NCI-H1436 treated with DMSO at 0.1 percent for 48 hours (cell line): ENCODE measurements at regions not wholly inside any gene's neighbourhood (a gene's known extent, or its start where the extent isn't known, plus 50 kb on each side); places are given as distances from the start of the nearest gene placed in this dataset.

ENCODE experiments used
- DNase-seq: peaks from one replicate; lab custom pipeline; 2025; lab: John Stamatoyannopoulos, UW

DNA sequence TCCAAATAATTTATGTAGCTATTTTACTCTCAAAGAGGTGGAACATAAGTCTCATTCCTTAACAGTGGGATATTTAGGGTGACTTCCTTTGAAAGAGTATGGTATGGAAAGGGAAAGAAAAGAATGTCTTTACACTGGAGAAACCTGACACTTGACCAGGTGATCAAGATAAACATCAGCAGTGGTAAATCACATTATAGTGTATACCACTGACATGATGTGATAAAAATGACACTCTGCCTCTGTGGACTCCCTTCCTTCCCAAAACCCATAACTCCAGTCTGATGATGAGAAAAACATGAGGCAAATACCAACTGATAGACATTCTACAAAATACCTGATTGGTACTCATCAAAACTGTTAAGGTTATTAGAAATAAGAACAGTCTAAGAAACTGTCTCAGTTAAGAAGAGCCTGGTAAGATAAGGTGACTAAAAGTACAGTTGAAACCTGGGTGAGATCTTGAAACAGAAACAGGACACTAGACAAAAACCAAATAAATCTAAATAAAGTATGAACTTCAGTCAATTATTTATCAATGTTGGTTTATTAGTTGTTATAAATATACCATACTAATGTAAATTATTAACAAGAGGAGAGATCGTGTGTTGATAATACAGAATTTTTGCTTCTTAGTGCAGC is 144.2 kb upstream of the PCDH18 start:
- no peak for DNase-seq

DNA sequence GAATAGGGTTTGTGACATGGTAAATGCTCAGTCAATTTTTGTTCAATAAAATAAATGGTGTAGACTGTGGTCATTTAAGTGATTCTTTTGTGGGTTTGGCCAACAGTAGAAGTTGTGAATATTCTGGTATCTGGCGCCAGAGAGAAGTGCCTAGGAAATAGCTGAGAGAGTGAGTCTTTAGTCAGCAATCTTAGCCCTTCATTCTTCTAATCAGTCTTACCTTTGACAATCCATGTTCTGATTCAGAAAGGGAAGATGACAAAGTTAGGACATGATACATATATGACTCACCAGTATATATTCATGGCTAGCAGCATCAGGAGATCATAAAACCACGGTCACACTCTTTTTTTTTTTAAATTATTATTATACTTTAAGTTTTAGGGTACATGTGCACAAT is 141.8 kb upstream of the PCDH18 start:
- DNase-seq = no peak

DNA sequence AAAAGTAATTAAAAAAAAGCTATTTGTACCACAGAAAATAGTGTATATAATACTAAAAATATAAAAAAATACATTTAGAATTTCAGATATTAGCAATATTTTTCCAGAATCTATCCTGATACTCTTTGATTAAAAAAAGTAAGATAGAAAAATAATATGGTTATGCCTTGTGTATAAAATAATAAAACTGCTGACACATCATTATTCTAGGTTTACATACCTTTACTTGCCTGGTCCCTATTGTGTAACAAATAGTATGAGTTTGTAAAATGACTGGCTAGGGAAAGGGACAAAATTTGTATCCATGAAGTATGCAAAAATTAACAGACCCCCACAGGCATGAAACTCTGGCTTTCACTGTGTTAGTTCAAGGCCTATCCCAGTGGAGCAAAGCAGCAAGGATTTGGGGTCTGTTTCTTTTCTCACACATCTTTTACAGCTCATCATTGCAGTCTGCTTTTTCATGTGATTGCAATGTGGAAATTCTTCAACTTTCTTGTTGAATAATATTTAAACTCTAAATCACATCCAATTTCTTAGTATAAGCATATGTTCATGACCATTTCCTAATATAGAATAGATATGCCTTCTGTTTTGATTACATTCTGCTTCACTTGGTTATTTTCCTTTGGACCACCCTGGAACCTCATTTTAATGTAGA is 136.7 kb upstream of the PCDH18 start:
- no peak for DNase-seq

DNA sequence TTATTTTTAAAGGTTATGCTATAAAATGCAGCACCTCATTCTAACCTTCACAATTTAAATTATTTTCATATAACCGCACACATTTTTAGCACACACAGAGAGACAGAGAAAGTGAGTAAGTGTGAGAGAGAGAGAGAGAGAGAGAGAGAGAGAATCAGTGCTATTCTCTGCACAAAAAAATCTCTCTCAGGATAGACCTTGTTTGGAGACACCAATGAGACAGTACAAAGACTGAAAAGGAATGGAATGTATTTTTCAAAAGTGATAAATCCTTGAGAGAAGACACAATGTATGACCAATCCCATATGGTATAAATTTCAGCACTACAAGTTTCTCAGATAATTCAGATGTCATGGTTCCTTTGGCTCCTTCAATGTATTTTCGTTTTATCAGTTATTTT is 132.1 kb upstream of the PCDH18 start:
- DNase-seq = no peak

DNA sequence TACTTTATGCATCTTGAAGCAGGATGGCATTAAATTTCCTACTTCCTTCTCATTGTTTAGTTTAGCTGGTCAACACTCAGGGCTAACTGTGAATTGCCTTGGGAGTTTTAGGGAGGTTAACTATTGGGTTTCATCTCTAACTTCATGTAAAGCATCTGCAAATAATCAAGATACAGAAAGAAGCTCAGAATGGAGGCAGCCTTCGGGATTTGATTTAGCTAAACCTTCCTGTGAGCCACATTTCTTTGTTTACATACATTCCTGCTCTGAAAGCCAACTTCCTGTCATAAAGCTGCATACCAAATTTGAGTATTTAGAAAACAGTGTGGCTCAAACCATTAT is 131.7 kb upstream of the PCDH18 start:
- no peak for DNase-seq

DNA sequence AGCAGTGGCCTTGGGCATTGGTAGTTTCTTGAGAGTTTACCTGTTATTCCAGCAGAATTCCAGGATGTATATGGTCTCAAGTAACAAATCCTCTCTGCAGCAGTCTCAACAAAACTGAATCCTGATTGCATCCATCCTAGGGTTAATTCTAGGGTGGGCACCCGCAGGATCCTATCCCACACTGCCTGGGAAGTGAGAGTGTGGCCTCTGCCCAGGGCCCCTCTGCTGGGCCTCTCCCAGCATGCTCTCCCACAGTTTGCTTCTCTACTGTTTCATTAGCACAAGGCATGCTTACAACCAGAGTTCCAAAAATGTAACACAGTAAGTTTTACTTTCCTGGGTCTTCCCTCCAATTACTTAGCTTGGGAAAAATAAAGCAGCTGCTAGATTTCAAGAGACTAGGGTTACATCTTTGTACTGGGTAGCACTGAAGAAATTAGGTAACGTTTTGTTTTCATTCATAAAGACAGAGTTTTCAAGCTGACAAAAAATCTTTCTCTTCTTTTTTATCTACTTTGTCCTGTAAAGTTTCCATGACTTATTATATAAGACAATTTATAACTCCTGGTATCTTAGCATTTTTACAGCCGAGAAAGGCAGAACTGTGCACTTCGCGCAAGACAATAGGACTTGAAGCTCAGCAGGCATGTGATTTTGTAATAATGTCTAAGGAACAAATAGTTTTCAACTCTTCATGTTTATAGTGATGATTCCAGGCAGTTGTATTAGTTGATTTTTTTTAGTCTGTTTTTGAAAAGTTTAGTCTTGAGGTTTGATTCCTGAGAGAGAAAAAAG is 131.2 kb upstream of the PCDH18 start:
- no peak for DNase-seq

DNA sequence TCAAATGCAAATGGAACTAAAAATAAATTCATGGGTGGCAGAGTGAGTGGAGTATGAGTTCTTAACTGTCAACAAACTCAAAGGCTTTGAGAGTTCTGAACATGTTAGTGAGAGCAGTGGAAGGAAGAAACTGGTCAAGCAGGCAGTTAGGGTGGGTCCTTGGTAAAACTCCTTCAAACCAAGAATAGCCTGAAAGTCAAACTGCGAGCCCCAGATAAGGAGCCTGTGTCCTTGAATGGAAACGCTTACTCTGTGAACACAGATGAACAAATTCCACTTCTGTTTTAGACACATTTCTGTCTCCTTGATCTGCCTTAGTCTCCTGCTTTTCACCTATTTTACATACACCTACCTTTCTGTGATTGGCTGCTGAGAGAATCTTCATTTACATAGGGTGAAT is 129.4 kb upstream of the PCDH18 start:
- DNase-seq = no peak

DNA sequence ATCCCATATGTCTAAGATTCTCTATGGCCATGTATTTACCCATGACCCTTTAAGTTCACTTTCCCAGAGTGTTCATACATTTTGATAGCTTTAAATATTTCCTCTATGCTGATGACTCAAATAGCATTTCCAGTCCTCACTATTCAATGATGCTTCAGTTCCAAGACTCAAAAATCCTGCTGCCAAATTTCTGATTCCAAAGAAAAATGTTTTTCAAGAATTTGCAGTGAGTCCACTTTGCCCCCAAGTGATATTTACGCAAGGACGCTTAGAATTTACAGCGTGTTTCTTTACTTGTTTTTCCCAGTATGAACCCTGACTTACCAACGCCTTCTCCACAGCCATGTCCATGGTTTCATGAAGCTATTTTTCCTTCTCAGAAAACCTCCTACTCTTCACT is 127.9 kb upstream of the PCDH18 start:
- DNase-seq = no peak

DNA sequence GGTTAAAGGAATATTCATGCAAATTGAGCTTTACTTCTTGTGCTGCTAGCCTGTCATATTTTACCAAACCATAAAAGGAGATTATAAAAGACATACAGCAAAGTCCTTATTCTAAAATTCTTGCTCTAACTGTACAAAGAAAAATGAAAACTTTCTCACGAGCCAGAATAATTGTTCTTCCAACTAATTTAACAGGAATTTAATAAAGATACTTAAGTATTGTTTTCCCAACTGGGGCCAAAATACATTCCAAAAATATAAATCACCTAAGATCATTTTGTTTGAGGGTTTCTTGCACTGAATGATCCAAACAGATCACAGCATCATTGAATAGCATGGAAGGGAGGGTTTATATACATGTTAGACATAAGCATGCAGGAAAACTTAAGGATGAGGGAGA is 127.1 kb upstream of the PCDH18 start:
- no peak for DNase-seq

DNA sequence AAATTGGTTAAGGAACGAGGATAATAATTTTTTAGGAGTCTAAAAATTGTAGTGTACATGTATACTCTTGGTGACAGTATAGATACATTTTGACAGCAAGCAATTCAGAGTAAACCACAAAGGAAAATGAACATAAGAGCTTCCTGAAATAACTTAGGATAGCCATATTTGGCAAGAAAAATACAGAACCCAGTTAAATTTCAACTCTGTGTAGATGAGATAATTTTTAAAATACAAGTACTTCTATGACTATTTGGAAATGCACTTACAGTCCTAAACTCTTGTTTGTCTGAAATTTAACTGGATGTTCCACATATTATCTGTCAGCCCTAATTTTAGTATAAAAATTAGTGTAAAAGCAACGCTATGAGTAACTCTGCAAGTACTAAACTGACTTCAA is 124.4 kb upstream of the PCDH18 start:
- DNase-seq = no peak

DNA sequence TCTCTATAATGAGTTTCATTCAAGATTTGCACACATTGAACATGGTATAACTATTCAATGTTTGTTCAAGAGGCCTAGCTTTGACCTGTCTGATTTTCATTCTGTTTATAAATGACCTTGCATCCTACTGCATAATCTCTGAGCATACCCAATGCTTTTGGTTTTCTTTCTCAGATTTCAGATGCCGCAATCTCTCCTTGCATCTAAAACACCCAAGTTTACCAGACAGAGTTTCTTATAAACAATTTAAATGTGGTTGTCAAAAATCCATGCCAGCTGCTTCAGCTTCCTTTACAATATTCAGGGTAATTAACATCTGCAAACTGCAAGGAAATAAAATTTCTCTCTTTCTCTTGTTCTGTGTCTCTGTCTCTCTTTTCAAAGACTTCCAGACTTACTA is 123.0 kb upstream of the PCDH18 start:
- DNase-seq = no peak

DNA sequence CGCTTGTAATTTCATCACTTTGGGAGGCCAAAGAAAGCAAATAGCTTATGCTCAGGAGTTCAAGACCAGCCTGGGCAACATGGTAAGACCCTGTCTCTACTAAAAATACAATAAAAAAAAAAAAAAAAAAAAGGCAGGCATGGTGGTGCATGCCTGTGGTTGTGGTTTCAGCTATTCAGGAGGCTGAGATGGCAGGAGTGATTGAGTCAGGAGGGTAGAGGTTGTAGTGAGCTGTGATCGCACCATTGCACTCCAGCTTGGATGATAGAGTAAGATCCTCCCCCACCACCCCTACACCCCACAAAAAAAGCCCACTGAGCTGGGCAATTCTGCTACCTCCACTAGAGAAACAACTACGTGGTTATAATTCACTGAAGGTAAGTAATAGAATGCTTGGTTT is 118.8 kb upstream of the PCDH18 start:
- DNase-seq = no peak

DNA sequence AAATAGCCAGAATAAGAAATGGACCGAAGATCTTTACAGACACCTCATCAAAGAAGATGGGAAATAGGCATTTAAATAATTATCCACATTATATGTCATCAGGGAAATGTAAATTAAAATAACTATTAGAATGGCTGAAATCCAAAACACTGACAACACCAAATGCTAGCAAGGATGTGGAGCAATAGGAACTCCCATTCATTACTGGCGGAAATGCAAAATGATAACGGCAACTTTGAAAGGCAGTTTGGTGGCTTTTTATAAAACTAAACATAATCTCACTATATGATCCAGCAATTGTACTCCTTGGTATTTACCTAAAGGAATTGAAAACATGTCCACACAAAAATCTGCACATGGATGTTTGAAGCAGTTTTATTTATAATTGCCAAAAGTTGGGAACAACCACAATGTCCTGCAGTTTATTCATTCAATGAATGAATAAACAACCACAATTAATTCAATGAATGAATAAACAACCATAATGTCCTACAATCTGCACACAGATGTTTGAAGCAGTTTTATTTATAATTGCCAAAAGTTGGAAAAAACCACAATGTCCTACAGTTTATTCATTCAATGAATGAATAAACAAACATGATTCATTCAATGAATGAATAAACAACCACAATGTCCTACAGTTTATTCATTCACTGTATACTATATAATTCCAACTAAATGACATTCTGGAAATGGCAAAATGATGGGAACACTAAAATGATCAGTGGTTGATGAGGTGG is 117.6 kb upstream of the PCDH18 start:
- no peak for DNase-seq

DNA sequence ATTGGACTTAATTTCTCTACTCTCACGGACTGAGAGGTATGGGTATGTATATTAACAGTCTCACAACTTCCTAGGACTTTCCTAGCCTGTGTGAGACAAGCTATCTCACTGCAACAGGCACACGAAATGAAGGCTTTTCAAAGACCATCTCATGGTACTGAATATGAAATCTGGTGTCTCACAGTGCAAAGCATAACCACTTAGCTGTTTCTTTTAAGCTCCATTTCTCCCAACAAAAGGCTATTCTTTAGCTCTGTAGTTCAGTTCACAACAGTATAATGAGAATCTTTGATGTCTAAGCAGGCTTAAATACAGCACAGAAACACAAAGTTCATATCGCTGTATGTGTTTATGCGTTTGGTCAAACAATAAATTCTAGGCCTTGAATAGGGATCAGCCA is 116.2 kb upstream of the PCDH18 start:
- no peak for DNase-seq

DNA sequence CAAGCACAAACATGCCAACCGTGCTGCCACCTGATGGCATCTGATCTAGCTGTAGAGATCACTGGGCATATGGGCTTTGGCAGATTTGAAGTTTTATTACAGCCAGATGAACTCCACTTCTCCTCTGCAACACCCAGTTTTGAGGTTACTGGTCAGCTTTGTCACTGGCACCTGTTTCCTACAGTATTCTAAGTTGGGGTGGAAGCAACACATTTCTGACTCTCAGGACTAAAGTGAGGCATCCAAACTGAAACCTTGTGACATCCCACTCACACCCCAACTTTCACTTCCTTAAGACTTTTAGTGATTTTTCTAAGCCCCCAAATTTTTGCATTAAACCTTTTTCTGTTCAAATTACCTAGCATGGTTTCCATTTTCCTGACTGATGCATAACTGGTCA is 115.1 kb upstream of the PCDH18 start:
- DNase-seq = no peak

DNA sequence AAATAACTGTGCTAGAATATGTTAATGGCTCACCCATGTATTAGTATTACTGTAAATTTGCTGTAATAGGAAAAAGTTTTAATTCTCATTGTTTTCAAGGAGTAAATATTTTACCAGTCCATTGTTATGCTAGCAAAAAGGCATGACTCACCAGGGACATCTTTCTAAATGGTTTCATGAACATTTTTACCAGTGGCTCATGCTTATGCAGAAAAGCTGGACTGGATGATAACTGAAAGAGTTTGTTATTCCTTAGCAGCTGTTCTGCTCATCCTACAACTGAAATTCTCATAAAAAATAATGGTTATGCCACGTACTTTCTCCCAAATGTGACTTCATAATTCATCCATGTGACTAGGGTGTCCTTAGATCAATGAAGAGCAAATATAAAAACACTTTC is 111.9 kb upstream of the PCDH18 start:
- DNase-seq = no peak

DNA sequence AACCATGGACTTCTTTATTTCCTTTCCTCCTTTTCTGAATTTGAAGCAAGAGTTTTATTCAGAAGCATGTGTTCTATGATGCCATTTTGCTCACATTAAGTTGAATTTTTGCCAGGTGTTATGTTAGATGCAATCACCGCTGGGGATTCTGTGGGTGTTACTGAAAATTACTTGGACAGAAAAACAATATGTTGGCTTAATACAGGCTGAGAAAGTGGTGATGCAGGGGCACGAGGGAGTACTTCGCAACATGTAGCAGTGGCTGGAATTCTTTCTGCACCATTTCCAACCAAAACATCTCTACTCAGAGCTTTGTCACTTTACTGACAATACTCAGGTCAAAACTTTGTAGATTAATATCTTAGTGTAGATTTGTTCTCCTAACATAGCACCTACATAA is 109.2 kb upstream of the PCDH18 start:
- no peak for DNase-seq

DNA sequence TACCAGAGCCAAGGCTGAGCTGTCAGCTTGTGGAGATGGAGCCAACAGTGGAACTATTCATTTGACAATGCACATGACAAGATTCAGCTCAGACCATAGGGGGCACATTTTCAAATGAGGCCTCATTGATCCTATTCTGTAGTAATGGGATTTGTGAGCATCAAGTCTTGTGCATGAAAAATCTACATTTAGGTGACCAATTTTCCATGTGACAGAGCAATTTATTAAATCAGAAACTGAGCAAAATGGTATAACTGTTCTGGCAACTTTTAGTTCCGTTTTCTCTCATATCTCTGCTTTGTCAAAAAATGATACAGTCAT is 108.5 kb upstream of the PCDH18 start:
- no peak for DNase-seq

DNA sequence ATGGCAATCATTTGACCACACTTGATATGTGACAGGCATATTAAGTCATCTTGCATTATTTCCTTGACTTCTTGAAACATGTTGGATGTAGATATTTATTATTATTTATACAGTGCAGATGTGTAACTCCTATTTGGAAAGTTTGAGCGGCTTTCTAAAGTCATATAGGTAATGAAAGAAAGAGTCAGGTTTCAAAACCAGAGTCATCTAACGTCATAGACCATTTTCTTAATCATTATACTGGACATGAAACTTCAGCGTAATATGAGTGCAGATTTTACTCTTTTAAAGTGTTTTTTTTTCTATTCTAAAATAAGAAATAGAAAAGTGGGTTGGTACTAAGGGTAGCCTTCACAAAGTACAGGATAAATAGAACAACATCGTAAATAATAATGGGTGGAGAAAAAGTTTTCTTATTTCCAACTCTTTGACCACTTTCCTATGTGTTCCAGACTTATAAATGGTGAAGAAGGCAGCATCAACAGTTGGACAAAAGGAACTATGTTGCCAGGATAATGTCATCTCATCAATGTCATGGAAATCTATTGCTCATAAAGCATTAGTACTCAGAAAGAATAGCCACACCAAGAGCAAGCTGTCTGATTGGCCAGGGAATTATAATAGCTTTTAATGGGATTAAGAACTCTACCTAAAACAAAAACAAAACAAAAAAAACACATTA is 108.0 kb upstream of the PCDH18 start:
- DNase-seq = no peak

DNA sequence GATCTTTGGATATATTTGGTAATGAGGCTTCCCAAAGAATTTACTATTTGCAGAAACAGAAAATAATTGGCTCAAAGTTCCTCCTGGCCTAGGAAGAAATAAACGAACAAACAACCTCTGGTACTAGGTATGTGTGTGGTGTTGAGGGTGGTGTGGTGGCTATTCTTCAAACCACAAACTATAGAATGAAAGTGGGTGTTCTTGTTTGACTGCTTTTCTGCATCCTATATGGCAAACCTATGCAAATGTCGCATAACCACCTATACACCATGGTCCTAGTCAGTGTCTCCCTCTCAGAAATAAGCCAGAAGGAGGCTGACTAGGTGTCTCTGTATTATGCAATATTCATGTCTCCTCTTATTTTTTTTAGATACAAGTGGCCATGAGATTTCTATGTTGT is 106.6 kb upstream of the PCDH18 start:
- DNase-seq = no peak

DNA sequence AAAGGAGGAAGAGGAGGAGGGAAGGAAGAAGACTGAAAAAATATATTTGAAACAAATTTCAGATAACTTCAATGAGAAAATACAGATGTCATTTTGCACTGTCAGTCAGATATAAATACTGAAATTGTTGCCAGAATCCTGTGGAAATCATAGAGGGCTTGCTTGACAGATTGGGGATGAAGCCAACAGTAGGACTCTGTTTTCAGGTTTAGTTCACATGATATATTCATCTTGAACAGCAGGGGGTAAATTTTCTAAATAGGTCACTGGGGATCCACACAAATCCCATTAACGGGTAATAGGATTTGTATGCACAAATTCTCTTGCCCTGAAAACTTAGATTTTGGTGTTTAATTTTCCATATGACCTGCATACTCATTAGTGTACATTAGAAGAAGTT is 103.3 kb upstream of the PCDH18 start:
- DNase-seq = no peak

DNA sequence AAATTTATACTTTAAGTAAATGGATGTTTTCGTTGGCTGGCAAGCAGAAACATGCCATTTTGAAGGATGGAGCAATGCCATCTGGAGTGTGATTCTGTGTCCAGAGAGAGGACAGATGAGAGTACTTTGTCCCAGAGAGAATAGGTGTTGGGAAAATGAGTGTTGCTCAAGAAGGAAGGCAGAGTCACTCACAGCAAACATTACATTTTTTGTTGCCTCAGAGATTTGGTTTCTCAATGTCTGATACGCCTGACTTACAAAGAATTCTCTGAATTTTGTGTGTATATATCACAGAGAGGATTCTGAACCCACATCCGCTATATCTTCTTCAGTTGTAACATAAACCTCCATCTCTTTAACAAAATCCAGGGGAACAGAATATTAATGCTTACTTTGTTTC is 102.8 kb upstream of the PCDH18 start:
- no peak for DNase-seq

DNA sequence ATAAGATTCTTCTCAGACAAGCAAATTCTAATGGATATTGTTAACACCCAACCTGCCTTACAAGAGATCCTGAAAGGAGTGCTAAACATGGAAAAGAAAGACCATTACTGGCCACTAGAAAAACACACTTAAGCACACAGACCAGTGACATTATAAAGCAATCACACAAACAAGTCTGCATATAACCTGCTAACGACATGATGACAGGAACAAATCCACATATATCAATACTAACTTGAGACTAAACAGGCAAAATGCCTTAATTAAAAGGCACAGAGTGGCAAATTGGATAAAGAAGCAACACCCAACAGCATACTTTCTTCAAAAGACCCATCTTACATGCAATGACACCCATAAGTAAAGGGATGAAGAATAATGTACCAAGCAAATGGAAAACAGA is 100.5 kb upstream of the PCDH18 start:
- DNase-seq = no peak
